Endodermal cell (in vitro differentiated cells): ENCODE measurements at regions not wholly inside any gene's neighbourhood (a gene's known extent, or its start where the extent isn't known, plus 50 kb on each side); places are given as distances from the start of the nearest gene placed in this dataset.

Experiments used
- DNase-seq: peaks from one replicate; pipeline ENCODE4 v3.0.0-alpha.2; 2017
- H3K27ac ChIP-seq: 2 replicates; pipeline ENCODE4 v1.5.1; 2013; ENCODE audit warnings: mild to moderate bottlenecking, low read depth, low read length, moderate library complexity
- H3K27me3 ChIP-seq: 2 replicates; pipeline ENCODE4 v1.6.1; 2013; ENCODE audit warnings: mild to moderate bottlenecking, low read length, moderate library complexity; ENCODE audit not compliant: insufficient read depth, control insufficient read depth, poor library complexity, severe bottlenecking
- H3K36me3 ChIP-seq: 2 replicates; pipeline ENCODE4 v1.7.0; 2013; ENCODE audit warnings: mild to moderate bottlenecking, low read length, moderate library complexity; ENCODE audit not compliant: control insufficient read depth, insufficient read depth
- H3K4me1 ChIP-seq: one replicate; pipeline ENCODE4 v1.7.0; 2013; ENCODE audit warnings: low read length; ENCODE audit not compliant: control insufficient read depth, insufficient read depth
- H3K4me3 ChIP-seq: 2 replicates; pipeline ENCODE4 v1.5.1; 2013; ENCODE audit warnings: mild to moderate bottlenecking, low read length, moderate library complexity
- H3K9ac ChIP-seq: 2 replicates; pipeline ENCODE4 v1.6.1; 2013; ENCODE audit warnings: mild to moderate bottlenecking, low read length, moderate library complexity; ENCODE audit not compliant: poor library complexity, severe bottlenecking; ENCODE audit errors: extremely low read depth
- H3K9me3 ChIP-seq: 2 replicates; pipeline ENCODE4 v1.6.1; 2013; ENCODE audit warnings: mild to moderate bottlenecking, low read length, moderate library complexity; ENCODE audit not compliant: control insufficient read depth
- H3K27ac Mint-ChIP-seq: 2 replicates; pipeline ENCODE4 v1.8.0; 2020; ENCODE audit warnings: mixed read lengths
- H3K27me3 Mint-ChIP-seq: 2 replicates; pipeline ENCODE4 v1.8.0; 2021; ENCODE audit warnings: mild to moderate bottlenecking, mixed read lengths; ENCODE audit not compliant: insufficient read depth
- H3K36me3 Mint-ChIP-seq: 2 replicates; pipeline ENCODE4 v1.8.0; 2020; ENCODE audit warnings: low read depth, mixed read lengths
- H3K4me1 Mint-ChIP-seq: 2 replicates; pipeline ENCODE4 v1.8.0; 2020; ENCODE audit warnings: mixed read lengths
- H3K4me3 Mint-ChIP-seq: 2 replicates; pipeline ENCODE4 v1.8.0; 2020; ENCODE audit warnings: mild to moderate bottlenecking, moderate library complexity, mixed read lengths
- H3K9me3 Mint-ChIP-seq: 2 replicates; pipeline ENCODE4 v1.8.0; 2020; ENCODE audit warnings: mild to moderate bottlenecking, mixed read lengths
- CTCF ChIP-seq: fragments of 200-600 bp; sonication (generic); conservative IDR thresholded peaks from 2 replicates; pipeline ENCODE4 v1.5.0; 2021; ENCODE audit warnings: antibody characterized with exemption, mild to moderate bottlenecking
- WGBS, 2 experiments: methylation state at CpG; one replicate each; pipeline versions ENCODE4 v1.1.5 to v1.1.7; 2013; ENCODE audit warnings: missing lambda C conversion rate in 2 of 2, mixed read lengths in 1 of 2; ENCODE audit not compliant: insufficient coverage in 1 of 2, insufficient read length in 1 of 2; 5-methylcytosine and 5-hydroxymethylcytosine counted together

GRCh38 chr1:172775606-172776005, 116.7 kb downstream of the FASLG start:
- Histone ChIP-seq H3K27ac (no peak overlapping the region), H3K9me3 (no peaks in the 10 kb centered on the region), H3K9ac (no peak overlapping the region), H3K36me3 (no peaks in the 10 kb centered on the region), H3K4me3 (no peak overlapping the region), H3K4me1 (no peaks in the 10 kb centered on the region), H3K27me3 (no peaks in the 10 kb centered on the region)
- no peaks in the 10 kb centered on the region for H3K36me3 Mint-ChIP-seq
- no peak for TF ChIP-seq CTCF
- WGBS, 2 experiments = 50 to 58% methylated on average over 2 to 3 of the region's 3 CpGs
- no peak for DNase-seq
- no peak overlapping the region for H3K4me3 Mint-ChIP-seq
- H3K27ac Mint-ChIP-seq = no peak overlapping the region
- H3K9me3 Mint-ChIP-seq = no peaks in the 10 kb centered on the region
- H3K4me1 Mint-ChIP-seq = peaks cover 9% of the 10 kb centered on the region
- peaks cover 6% of the 10 kb centered on the region for H3K27me3 Mint-ChIP-seq

GRCh38 chr1:172776071-172776470, 117.2 kb downstream of the FASLG start:
- H3K36me3 Mint-ChIP-seq = no peaks in the 10 kb centered on the region
- no peak for TF ChIP-seq CTCF

GRCh38 chr1:172777767-172778166, 118.9 kb downstream of the FASLG start:
- Mint-ChIP-seq H3K27me3 (peaks cover 13% of the 10 kb centered on the region), H3K36me3 (no peaks in the 10 kb centered on the region), H3K9me3 (peaks cover 2% of the 10 kb centered on the region), H3K27ac (no peak overlapping the region), H3K4me1 (peaks cover 9% of the 10 kb centered on the region), H3K4me3 (no peak overlapping the region)
- no peaks in the 10 kb centered on the region for H3K36me3 ChIP-seq
- no peak overlapping the region for H3K4me3 ChIP-seq
- no peak overlapping the region for H3K27ac ChIP-seq
- WGBS, 2 experiments = 80% methylated on average over 3 of the region's 3 CpGs; no CpG with 5 or more reads in 1 of the 2 experiments
- no peak overlapping the region for H3K9ac ChIP-seq
- H3K4me1 ChIP-seq = no peaks in the 10 kb centered on the region
- TF ChIP-seq CTCF = no peak
- peak; percentile 62 for DNase-seq
- no peaks in the 10 kb centered on the region for H3K27me3 ChIP-seq
- H3K9me3 ChIP-seq = peaks cover under 1% of the 10 kb centered on the region

More at GRCh38 chr1:172776071-172776470, 117.2 kb downstream of the FASLG start:
- no peak overlapping the region for H3K4me3 ChIP-seq
- H3K9ac ChIP-seq = no peak overlapping the region
- H3K27ac ChIP-seq = no peak overlapping the region
- no peaks in the 10 kb centered on the region for H3K9me3 ChIP-seq
- 89 to 90% methylated on average over 3 to 6 of the region's 6 CpGs for WGBS, 2 experiments
- H3K36me3 ChIP-seq = no peaks in the 10 kb centered on the region
- Mint-ChIP-seq H3K4me3 (no peak overlapping the region), H3K27me3 (peaks cover 9% of the 10 kb centered on the region), H3K27ac (no peak overlapping the region), H3K9me3 (no peaks in the 10 kb centered on the region), H3K4me1 (peaks cover 9% of the 10 kb centered on the region)
- H3K27me3 ChIP-seq = no peaks in the 10 kb centered on the region
- H3K4me1 ChIP-seq = no peaks in the 10 kb centered on the region
- no peak for DNase-seq
